GM19438 (cell line): ENCODE measurements at regions not wholly inside any gene's neighbourhood (a gene's known extent, or its start where the extent isn't known, plus 50 kb on each side); places are given as distances from the start of the nearest gene placed in this dataset.

ENCODE experiments used
- ATAC-seq: cut with Tn5 transposase; IDR thresholded peaks from one replicate; pipeline ENCODE4 v1.9.1; 2021; ENCODE audit warnings: low read depth; ENCODE audit not compliant: unreplicated experiment

DNA sequence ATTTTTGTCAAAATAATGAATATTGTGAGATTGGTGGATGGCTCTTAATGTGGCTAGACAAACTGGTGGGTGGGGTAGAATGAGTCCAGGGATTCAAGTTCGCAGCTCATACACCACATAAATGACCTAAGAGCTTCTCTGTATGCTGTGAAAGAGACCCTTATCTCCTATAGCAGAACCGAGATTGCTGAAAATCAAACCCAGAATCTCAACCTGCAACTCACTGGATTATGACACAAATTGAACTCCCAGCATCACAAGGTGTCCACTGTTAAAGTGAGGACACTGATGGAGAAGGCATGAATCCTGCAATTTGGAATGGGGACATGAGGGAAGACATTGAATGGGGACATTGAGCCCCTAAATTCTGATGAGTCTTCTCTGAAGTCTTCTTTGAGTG, 51.3 kb upstream of the CNKSR3 start:
- ATAC-seq = no peak

DNA sequence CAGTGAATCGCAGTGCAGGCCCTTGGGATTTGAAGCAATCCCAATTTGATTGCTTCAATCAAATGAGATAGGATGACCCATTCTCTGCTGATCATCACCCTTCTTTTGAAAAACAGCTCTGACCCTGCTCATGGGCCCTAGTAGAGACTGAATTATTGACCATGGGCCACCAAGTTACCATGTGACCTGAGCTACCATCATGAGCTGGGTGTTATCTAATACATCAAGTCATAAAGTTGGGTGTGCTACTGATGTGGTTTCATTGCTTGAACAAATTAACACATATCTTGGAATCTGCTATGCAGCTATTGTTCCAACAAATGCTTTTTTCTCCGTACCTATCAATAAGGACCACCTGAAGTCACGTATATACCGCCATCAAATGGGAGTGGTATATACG, 54.8 kb upstream of the CNKSR3 start:
- no peak for ATAC-seq

DNA sequence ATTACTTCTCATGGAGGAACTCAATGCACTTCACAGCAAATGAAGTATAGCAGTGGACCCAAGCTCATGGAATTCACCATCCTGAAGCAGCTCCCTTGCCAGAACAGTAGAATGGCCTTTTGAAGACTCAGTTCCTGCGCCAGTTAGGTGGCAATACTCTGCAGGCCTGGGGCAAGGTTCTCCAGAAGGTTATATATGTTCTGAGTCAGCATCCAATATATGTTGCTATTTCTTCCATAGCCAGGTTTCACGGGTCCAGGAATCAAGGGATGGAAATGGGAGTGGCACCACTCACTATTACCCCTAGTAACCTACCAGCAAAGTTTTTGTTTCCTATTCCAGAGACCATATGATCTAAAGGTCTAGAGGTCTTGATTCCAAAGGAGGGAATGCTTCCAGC, 56.4 kb upstream of the CNKSR3 start:
- ATAC-seq = no peak

DNA sequence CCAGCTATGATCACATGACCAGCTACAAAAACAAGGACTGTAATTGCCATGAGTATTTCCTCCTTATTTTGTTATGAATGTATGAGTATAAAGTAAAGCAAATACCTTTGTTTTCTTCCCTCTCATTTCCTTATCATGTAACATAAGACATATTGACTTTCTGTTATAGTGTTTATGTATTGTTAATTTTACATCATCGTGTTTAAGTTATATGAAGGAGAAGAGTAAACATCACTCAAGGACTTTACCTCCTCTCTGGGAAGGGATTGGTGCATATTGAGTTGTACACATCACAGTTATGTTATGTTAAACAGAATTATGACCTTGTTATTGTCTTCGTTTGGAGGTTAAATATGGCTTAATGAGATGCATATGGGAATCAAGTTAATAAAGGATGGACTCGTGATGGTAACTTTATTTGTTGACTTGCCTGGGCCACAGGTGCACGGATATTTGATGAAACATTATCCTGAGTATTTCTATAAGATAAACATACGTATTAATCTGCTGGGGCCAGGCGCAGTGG, 57.3 kb upstream of the CNKSR3 start:
- no peak for ATAC-seq

DNA sequence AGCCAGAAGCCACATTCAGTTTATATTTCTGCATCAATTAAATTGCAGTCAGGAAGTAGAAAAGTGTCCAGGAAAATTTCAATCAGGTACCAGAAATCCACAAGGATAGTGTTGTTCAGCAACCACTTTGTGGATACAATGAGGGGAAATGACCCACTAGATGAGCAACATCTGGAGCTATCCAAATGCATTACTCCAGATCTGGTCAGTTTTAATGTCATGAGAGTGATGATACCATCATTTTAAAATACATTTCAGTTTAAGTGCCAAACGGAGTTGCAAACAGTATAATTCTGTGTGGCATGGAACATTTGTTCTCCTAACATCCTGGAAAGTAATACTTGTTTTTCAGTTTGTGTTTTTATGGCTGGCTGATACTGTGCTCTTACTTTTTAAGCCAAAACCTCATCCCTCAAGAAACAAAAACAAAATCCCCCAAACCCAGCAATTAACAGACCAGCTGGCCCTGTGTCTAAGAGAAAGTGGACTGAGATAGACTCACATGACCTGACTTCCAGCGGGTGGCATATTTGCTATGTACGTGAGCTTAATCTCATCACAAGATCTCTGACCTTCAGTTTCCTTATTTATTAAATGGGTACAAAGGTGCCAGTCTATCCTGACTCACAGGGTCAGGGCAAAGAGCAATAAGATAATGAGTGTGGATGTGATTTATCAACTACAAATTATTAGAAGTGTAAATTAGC, 58.8 kb upstream of the CNKSR3 start:
- ATAC-seq = no peak

DNA sequence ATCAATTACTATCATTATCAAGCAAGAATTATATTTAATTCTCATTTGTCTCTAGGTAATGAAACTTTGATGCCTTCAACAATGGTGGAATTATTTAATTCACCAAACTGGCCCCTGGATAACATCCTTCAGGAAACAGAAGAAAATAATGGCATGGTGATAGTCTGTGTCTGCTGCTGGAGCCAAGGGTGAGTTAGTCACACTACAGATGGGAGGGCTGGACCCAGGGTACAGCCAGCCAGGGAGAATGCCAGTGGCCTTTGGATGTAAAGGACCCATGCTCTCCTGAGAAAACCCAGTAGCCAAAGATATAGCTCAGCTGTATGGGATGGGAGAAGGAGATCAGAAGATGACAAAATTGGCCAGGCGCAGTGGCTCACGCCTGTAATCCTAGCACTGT, 60.0 kb upstream of the CNKSR3 start:
- no peak for ATAC-seq

DNA sequence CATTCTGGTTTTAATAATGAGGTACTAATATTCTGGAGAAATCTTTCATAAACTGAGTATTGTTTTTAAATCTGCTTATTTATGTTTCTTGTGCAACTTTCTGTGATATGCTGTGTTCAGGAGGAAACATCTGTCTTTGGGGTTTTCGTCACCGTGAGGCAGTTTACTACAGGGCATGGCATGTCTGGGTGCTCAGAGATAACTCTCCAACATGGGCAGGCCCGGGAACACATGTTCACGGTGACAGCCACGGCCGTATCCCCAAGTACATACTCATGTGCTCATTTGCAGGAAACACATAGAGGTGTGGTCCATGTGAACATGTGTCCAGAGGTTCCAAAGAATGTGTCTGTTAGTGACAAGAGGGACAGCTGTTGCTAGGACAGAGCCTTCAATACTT, 62.1 kb upstream of the CNKSR3 start:
- ATAC-seq = no peak

DNA sequence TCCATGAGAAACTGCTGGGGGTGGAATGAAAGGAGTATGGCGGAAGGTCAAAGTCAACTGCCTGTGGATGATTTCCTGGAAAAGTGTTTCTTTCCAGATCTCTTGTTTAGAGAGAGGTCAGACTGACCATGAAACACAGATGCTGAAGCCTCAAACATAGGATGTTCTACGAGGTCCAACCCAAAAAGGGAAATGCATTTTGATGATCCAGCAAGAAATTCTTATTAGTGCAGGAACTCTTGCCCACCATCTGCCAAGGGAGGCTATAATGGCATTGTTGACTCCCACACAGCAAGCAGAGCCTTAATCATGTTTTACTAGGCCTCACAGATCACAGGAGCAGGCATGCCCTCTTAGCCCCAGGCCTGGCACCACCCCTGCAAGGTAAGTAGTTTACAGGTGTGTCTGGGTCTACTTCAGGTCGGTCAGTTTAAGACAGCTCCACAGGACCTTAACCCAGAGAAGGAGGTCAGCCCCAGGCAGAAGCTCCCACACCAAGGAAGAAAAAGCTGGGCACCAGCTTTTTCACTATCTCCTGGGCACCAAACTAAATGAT, 67.6 kb upstream of the CNKSR3 start:
- ATAC-seq = no peak

DNA sequence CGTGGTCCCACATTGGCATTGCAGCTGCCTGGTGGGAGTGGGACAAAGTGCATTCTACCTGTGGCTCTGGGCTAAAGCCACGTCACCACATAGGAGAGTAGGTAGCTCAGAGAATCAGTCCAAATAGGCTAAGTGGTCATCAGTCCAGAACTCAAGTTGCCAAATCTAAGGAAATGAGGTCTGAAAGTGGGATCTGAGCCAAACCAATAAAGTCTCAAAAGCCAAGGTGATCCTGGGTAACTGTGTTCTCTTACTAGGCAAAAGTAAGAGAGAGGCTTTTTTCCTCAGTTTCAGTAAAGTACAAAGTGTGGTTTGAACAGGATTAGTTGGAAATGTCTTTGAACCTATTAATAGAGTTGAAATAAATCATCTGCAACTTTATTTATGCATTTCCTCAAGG, 68.6 kb upstream of the CNKSR3 start:
- no peak for ATAC-seq

DNA sequence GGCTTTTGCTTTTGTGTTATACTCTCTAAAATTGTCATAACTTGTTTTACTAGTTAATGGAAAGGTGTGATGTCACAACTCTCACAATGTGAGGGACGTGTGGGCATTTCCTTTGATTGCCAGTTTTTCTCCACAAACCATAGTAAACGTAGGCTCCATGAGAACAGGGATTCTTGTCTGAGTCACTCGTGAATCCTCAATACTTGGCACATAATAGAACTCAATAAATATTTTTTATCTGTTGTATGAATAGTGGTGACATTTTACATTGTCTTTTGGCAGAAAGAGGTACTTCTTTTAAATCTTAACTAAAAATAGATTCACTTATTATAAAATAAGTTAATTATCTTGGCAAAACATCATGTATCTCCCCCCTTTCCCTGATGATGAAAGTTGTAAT, 69.0 kb upstream of the CNKSR3 start:
- no peak for ATAC-seq

DNA sequence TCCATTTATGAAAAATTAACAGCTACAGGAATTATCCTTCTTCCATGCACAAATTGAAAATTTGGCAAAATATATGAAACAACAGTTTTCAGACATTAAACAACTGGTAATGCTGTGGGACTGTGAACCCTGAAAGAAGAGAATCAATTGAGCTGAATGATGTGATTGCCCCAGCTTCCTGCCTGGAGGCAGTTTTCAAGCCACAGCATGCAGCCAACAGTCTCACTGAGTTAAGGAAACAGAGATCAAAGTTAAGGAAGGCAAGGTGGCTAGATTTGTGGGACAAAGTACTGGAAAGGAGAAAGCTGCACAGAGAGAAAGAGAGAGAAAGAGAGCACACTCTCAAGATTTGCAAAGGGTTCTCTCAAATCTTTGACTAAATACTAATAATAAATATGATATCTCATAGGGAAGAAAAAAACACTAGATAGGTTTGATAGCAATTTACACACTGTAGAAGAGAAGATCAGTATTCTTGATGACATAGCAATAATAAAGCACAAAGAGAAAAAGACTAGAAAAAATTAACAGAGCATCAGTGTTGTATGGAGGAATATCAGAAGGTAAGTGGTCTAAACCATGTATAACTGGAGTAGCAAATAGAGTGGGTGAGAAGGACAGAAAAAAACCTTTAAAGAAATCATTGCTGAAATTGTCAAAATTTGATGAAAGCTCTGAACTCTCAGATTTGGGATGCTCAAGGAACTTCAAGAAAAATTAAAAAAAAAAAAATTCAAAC, 70.1 kb upstream of the CNKSR3 start:
- ATAC-seq = no peak

DNA sequence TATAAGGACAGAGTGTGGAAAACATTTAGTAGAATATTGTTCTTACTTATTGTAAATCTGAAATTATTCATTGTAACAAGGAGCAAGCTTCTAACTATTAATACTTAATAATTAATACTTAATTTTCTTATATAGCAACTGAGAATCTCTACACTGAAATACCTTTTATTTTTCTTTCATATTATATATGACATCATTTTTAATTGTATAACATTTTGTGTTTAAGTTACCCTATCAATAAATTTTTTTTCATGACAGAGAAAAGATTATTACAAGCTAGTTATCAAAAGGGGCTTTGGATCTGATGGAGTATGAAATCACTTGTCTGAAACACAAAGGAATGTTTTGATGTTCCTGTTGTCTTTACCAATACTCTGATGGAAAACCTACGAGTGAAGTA, 72.2 kb upstream of the CNKSR3 start:
- no peak for ATAC-seq

DNA sequence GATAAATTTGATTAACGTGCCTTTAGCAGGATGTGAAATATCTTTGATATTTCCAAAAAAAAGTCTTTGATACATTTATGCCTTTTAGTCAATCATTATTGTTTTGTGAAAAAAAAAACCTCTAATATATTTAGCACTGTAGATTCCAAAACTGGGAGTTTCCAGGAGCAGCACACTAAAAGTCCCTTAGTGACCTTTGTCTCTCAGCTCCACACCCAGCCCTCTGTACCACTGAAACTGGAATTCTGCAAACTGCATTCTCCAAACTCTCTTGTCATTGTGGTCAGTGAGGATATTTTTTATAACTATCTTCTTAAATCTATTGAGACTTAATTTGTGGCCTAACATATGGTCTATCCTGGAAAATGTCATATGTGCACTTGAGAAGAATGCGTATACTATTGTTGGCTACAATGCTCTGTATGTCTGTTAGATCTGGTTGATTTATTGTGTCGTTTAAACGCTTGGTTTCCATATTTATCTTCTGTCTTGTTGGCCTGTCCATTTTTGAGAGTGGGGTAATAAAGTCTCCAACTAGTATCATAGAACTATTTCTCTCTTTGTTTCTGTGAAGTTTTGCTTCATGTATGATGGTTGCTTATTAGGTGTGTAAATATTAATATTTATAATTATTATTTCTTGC, 73.2 kb upstream of the CNKSR3 start:
- no peak for ATAC-seq

DNA sequence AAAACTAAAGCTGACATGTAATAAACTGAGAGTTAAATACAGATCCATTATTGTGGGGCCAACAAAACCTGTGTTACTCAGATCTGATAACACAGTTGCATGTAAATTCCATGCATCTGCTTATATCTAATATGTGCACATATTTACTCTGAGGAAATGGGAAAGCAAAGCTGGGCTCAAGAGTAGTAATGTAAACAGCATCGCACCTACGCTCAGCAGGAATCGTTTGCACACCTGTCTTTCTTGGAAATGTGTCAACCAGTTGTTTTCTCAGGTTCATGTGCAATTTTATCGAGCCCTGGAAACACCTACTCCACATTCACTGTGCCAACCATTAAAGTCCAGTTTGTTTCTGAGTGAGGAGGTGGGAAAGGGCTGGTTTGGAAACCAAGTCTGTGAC, 80.3 kb upstream of the CNKSR3 start:
- ATAC-seq = no peak

DNA sequence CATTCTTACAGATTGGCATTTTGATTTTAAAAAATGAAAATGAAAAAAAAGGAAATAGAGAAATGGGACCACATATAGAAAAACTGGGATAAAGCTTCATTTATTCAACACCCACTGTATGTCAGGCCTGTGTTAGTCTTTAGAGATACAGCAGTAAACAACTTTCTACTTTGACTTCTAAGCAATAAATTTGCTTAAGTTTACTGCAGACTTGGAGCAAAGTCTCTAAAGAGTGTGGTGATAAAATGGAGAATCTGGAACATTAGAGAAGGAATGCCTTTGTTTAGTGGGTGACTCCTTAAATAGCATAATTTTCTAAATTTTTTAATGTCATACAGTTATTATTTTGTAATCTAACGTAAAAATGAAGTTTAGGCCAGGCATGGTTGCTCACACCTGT, 80.7 kb upstream of the CNKSR3 start:
- no peak for ATAC-seq

DNA sequence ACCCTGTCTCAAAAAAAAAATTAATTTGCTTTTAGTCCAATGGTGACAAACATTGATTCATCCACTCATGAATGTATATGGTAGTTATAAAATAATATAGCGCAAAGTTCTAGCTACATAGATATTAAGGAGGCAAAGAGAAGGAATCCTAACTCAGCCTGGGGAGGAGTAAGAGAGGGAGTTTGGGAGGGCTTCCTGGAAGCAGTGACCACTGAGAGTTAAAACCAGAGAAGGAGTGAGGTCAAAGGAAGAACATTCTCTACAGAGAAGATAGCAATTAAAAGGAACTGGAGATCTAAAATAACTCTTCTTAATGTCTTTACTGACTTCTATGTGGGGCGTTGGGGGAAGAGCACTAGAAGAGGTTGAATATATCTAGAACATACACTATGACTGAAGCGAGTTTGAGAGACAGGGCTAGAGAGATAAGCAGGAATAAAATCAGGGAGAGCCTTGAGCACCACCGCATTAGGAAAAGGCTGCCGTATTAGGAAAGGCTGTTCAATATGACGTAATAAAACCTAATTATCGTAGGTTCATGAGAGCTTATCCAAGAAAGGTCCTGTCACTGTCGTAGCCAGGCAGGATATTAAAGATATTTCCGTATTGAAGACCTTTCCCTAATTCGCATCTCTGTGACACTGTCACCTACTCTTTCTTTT, 81.8 kb upstream of the CNKSR3 start:
- no peak for ATAC-seq

DNA sequence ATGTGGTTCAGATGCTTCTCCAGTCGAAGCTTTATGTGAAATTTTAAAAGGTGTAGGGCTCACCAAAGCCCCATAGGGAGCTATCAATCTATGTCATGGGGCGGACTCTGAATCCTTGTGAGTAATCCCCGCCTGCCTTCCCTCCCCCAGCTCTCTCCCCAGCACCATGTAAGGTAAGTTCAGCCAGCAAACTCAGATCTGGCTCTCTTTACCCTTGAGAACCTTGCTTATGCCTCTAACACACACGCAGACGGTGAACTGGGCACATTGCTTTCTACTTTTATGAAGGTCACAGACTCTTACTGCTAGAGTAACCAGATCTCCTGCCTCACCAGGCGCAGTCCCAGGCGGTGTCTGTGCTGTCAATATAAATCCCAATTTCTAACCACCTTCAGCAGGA, 82.6 kb upstream of the CNKSR3 start:
- no peak for ATAC-seq

DNA sequence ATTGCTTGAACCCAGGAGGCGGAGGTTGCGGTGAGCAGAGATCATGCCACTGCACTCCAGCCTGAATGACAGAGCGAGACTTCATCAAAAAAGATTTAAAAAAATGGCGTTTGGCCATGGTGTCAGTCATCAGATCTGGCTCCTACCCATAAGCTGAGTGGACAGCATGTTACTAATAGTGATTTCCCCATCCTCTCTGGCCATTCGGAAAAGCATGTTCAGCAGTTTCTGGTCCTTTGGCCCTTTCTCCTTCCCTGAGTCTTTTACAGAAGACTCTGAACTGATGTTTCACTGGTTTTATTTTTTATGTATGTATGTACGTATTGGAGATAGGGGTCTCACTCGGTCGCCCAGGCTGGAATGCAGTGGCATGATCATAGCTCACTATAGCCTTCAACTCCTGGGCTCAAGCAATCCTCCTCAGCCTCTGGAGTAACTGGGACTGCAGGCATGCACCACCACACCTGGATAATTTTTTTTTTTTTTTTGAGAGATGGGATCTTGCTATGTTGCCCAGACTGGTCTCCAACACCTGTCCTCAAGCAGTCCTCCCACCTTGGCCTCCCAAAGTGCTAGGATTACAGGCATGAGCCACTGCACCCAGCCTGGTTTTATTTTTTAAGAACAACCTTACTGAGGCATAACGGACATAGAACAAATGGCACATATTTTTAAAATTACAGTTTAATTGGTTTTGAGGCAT, 84.2 kb upstream of the CNKSR3 start:
- no peak for ATAC-seq

DNA sequence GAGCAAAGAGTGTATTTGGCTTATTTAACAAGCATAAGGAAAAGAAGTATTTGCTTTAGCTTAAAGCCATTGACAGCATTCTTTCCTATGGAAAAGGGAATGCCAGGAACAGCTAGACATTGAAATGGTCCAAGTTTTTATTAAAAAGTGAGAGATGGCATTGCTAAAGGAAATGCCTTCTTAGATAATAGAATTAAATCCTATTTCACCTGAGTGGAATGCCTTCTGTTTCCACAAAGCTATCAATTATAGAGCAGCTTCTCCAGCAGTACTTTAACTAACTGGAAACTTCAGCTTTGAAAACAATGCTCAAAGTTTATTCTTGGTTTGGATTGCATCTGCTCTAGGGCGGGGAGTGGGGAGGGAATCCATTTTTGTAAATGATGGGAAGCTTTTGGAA, 85.1 kb upstream of the CNKSR3 start:
- ATAC-seq = no peak

DNA sequence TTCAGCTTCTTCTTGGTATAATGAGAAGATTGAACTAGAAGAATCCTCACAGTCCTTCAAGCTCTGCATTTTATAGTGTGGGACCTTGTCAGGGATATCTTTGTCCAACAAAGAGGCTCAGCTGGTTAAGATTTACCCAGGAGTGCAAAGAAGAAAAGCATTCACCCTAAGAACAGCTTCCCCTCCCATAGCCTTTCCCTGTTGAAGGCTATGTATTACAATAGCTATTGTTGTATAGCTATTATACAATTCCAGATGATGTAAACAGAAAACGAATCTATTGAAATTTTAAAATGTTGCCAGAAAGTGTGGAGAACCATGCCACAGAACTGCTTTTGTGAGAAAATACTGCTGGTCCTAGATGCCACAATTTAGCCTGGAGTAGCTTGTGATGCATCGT, 85.5 kb upstream of the CNKSR3 start:
- ATAC-seq = no peak
